GM12891 (cell line): ENCODE measurements at regions not wholly inside any gene's neighbourhood (a gene's known extent, or its start where the extent isn't known, plus 50 kb on each side); places are given as distances from the start of the nearest gene placed in this dataset.

Source experiments
- POLR2A ChIP-seq: IDR thresholded peaks from 2 replicates; pipeline ENCODE4 v1.6.1; 2011; ENCODE audit warnings: low read depth, low read length, control low read depth
- POLR2AphosphoS5 ChIP-seq: IDR thresholded peaks from 2 replicates; pipeline ENCODE4 v1.6.1; 2011; ENCODE audit warnings: low read depth, low read length, control low read depth

DNA sequence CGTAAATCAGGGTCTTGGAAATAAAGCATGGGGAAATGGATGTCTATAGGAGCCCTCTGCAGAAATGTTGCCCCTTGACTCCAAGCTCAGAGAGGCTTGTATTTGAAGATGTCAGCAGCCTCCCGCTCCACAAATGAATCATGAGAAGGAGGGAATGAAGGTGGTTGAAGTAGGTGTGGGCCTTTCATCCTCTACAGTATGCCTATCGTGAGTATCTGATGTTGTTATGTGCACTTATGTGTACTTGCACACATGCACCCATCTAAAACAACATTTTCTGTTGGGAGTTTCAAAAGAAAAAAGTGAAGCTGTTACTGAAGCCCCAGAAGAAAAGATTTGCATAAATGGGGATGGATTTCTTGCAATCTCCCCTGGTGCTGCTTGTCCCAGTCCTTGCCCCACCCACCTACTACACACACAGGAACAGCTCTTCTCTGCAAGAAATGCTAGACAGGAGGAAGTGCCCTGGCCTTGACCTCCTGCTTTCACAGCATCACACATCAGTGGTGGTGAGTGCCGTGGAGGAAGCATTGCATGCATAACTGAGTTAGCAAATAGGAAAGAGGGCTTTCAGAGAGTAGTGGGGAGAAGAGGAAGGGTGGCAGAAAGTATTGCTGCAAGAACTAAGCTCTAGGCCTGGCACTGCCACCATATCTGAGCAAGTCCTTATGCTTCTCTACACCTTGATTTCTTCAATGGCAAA, 156.1 kb downstream of the SNX18 start:
- TF ChIP-seq POLR2A (no peak), POLR2AphosphoS5 (no peak)
